SK-N-SH (cell line): ENCODE measurements at regions not wholly inside any gene's neighbourhood (a gene's known extent, or its start where the extent isn't known, plus 50 kb on each side); places are given as distances from the start of the nearest gene placed in this dataset.
A peak's percentile ranks its signal among the peaks of the same experiment; 100 is the strongest.

Experiments
- EP300 ChIP-seq, 2 experiments: IDR thresholded peaks; 2 replicates each; pipeline versions ENCODE4 v1.4.0 to v1.6.1; 2012; ENCODE audit warnings: borderline replicate concordance in 1 of 2, low read depth in 1 of 2, low read length in 1 of 2
- EZH2phosphoT487 ChIP-seq: fragments of 200-600 bp; sonication (generic); IDR thresholded peaks from 2 replicates; pipeline ENCODE4 v1.6.1; 2017; ENCODE audit warnings: low read depth, mixed run types, mild to moderate bottlenecking, antibody characterized with exemption, moderate library complexity, borderline replicate concordance
- POLR2AphosphoS5 ChIP-seq: IDR thresholded peaks from 2 replicates; pipeline ENCODE4 v1.6.1; 2012; ENCODE audit warnings: low read depth, low read length
- RAD21 ChIP-seq: IDR thresholded peaks from 2 replicates; pipeline ENCODE4 v1.6.1; 2012; ENCODE audit warnings: mild to moderate bottlenecking, low read length
- RCOR1 ChIP-seq: fragments of 150-350 bp; IDR thresholded peaks from 2 replicates; pipeline ENCODE4 v1.6.1; 2017; ENCODE audit warnings: antibody characterized with exemption, low read length
- SMC3 ChIP-seq: IDR thresholded peaks from 2 replicates; pipeline ENCODE4 v1.6.1; 2012; ENCODE audit warnings: low read depth, low read length, improper control_type of control experiment
- TAF1 ChIP-seq: IDR thresholded peaks from 2 replicates; pipeline ENCODE4 v1.6.1; 2012; ENCODE audit warnings: low read depth, mild to moderate bottlenecking, low read length, moderate library complexity, borderline replicate concordance
- TF ChIP-seq, protein P1 (sequence below): fragments of 200-600 bp; sonication (generic); IDR thresholded peaks from 2 replicates; pipeline ENCODE4 v1.6.1; 2017; ENCODE audit warnings: antibody characterized with exemption, mild to moderate bottlenecking, moderate library complexity
- TF ChIP-seq, protein P2 (sequence below): fragments of 150-350 bp; IDR thresholded peaks from 2 replicates; pipeline ENCODE4 v1.6.1; 2017; ENCODE audit warnings: antibody characterized with exemption, low read length, low read depth, borderline replicate concordance
- TF ChIP-seq, protein P3 (sequence below): IDR thresholded peaks from 2 replicates; pipeline ENCODE4 v1.4.0; 2012; ENCODE audit warnings: low read depth

DNA sequence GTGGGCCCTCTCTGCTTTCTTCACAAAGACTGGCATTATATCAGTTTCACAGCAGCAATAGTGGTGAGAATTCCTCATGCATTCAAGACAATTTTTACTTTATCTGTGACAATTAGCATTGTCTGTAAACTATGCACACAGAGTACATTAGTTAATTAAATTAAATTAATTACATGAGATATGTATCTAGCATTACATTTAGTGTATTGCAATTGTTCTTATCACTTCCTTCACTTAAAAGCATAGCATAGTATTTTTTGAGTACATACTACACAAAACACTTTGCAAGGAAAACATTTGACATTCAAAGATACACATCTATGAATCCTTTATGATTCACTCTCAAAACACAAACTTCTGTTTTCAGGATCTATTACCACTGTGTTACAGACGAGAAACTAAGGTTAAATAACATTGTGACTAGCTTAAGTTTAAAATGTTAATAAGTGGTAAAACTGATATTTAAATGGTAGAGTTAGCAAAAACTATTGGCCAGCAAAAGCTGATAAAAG is 1542.6 kb downstream of the PLA2G4A start:
- TF ChIP-seq, protein P1, sequence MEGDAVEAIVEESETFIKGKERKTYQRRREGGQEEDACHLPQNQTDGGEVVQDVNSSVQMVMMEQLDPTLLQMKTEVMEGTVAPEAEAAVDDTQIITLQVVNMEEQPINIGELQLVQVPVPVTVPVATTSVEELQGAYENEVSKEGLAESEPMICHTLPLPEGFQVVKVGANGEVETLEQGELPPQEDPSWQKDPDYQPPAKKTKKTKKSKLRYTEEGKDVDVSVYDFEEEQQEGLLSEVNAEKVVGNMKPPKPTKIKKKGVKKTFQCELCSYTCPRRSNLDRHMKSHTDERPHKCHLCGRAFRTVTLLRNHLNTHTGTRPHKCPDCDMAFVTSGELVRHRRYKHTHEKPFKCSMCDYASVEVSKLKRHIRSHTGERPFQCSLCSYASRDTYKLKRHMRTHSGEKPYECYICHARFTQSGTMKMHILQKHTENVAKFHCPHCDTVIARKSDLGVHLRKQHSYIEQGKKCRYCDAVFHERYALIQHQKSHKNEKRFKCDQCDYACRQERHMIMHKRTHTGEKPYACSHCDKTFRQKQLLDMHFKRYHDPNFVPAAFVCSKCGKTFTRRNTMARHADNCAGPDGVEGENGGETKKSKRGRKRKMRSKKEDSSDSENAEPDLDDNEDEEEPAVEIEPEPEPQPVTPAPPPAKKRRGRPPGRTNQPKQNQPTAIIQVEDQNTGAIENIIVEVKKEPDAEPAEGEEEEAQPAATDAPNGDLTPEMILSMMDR: no peak
- TF ChIP-seq TAF1 (no peak), RAD21 (no peak), EZH2phosphoT487 (no peak), EP300 (IDR thresholded peaks at IDR 0.05; ENCODE audit: borderline replicate concordance in 1 of 2, low read depth in 1 of 2, low read length in 1 of 2) (0 out of 4 replicates have a peak, but pooled peaks of 1 of the 2 experiments have one; percentile 15), SMC3 (no peak), RCOR1 (no peak), POLR2AphosphoS5 (no peak)
- TF ChIP-seq, protein P2, sequence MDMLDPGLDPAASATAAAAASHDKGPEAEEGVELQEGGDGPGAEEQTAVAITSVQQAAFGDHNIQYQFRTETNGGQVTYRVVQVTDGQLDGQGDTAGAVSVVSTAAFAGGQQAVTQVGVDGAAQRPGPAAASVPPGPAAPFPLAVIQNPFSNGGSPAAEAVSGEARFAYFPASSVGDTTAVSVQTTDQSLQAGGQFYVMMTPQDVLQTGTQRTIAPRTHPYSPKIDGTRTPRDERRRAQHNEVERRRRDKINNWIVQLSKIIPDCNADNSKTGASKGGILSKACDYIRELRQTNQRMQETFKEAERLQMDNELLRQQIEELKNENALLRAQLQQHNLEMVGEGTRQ: no peak
- TF ChIP-seq, protein P3, sequence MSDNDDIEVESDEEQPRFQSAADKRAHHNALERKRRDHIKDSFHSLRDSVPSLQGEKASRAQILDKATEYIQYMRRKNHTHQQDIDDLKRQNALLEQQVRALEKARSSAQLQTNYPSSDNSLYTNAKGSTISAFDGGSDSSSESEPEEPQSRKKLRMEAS: no peak
